ENCODE measurements at regions not wholly inside any gene's neighbourhood (a gene's known extent, or its start where the extent isn't known, plus 50 kb on each side); places are given as distances from the start of the nearest gene placed in this dataset.
"Not testable (repeated sequence)": the region's sequence is repeated elsewhere in the genome, so short reads cannot be mapped to it uniquely, and the experiment has no call there.

DNA sequence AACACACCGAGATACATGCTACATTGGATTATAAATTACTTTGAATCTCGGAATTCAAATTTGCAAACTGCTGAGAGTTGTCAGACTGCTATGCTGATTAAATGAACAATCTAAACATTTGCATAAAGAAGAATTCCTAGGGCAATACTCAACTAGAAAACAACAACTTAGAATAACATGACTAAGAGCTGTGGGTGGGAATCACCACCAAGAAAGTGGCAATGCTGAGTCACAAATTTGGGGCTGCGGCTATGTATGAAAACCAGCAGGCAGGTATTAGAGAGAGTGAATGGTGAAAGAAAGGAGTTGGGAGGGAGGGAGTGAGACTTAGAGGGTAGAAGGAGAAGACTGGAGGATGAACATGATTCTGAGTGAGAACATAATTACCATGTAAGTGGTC is 559.5 kb downstream of the PIK3C3 start:
- ATAC-seq, result no peak
- Histone ChIP-seq H3K9me3 (no peaks in the 10 kb centered on the region), H3K36me3 (ENCODE audit: insufficient read depth in 1 of 2, low read depth in 1 of 2) (no peaks in the 10 kb centered on the region), H3K27me3 (ENCODE audit: insufficient read depth in 3 of 3, low read length in 2 of 3) (no peaks in the 10 kb centered on the region), H3K27ac (no peak overlapping the region), H3K4me1 (no peaks in the 10 kb centered on the region), H3K4me3 (no peak overlapping the region)
- intact Hi-C loops (cut with DNase I), result no loop called here
- TF ChIP-seq, protein P1, sequence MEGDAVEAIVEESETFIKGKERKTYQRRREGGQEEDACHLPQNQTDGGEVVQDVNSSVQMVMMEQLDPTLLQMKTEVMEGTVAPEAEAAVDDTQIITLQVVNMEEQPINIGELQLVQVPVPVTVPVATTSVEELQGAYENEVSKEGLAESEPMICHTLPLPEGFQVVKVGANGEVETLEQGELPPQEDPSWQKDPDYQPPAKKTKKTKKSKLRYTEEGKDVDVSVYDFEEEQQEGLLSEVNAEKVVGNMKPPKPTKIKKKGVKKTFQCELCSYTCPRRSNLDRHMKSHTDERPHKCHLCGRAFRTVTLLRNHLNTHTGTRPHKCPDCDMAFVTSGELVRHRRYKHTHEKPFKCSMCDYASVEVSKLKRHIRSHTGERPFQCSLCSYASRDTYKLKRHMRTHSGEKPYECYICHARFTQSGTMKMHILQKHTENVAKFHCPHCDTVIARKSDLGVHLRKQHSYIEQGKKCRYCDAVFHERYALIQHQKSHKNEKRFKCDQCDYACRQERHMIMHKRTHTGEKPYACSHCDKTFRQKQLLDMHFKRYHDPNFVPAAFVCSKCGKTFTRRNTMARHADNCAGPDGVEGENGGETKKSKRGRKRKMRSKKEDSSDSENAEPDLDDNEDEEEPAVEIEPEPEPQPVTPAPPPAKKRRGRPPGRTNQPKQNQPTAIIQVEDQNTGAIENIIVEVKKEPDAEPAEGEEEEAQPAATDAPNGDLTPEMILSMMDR (IDR thresholded peaks at IDR 0.05), result no peak
- DNase-seq, result no peak
- 64 to 94% (median 72%) methylated on average over 3 of the region's 3 CpGs for WGBS, 3 donors

DNA sequence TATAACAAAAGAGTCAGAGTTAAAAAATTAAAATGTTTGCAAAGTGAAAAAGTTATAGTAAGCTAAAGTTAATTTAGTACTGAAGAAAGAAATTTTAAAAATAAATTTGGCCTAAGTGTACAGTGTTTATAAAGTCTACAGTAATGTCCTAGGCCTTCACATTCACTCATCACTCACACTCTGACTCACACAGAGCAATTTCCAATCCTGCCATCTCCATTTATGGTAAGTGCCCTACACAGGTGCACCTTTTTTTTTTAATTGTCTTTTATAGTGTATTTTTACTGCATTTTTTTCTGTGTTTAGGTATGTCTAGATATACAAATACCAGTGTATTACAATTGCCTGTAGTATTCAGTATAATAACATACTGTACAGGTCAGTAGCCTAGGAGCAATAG is 562.9 kb downstream of the PIK3C3 start:
- DNase-seq (no peak), ATAC-seq (no peak)
- H3K9me3 ChIP-seq, result no peaks in the 10 kb centered on the region
- no peaks in the 10 kb centered on the region for H3K36me3 ChIP-seq (ENCODE audit: insufficient read depth in 1 of 2, low read depth in 1 of 2)
- H3K4me3 ChIP-seq, result no peak overlapping the region
- no peaks in the 10 kb centered on the region for H3K4me1 ChIP-seq
- TF ChIP-seq, protein P1 (IDR thresholded peaks at IDR 0.05), result no peak
- H3K27me3 ChIP-seq (ENCODE audit: insufficient read depth in 3 of 3, low read length in 2 of 3), result no peaks in the 10 kb centered on the region
- intact Hi-C loops (cut with DNase I), result no loop called here
- H3K27ac ChIP-seq, result no peak overlapping the region

DNA sequence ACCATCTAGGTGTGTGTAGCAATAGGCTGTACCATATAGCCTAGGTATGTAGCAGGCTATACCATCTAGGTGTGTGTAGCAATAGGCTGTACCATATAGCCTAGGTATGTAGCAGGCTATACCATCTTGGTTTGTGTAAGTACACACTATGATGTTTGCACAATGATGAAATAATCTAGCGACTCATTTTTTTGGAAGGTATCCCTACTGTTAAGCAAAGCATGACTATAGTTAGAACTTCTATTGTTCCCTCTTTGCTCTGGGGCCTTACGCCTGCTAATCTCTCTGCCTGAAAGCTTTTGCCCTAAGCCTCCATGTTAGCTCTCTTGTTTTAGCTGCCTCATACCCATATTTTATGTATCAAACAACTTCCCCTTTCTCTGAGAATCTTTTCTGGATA is 563.3 kb downstream of the PIK3C3 start:
- H3K27ac ChIP-seq; ATAC-seq; H3K9me3 ChIP-seq; H3K4me1 ChIP-seq; DNase-seq; H3K4me3 ChIP-seq; intact Hi-C loops (cut with DNase I); H3K36me3 ChIP-seq (ENCODE audit: insufficient read depth in 1 of 2, low read depth in 1 of 2); H3K27me3 ChIP-seq (ENCODE audit: insufficient read depth in 3 of 3, low read length in 2 of 3): not testable (repeated sequence)
- WGBS, 3 donors, result 50 to 76% (median 71%) methylated on average over 2 of the region's 2 CpGs

DNA sequence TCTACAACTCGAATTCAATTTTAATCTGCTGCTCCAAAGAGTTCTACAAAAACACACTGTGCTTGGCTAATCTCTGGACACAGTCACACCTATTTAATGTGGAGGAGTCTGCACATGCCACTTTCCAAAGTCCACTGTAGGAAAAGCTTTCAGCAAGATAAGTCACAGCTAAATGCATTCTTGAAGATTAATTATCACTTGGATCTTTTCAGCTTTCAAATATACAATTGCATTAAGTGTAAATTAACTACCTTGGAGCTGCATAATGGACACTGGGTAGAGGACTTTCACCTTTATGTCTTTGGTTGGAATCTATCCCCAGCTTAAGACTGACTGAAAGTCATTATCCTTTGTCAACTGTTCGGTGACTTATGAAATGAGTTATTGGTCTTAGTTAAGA is 565.1 kb downstream of the PIK3C3 start:
- Histone ChIP-seq H3K27me3 (ENCODE audit: insufficient read depth in 3 of 3, low read length in 2 of 3) (no peaks in the 10 kb centered on the region), H3K4me3 (no peak overlapping the region), H3K9me3 (no peaks in the 10 kb centered on the region), H3K27ac (no peak overlapping the region), H3K4me1 (no peaks in the 10 kb centered on the region), H3K36me3 (ENCODE audit: insufficient read depth in 1 of 2, low read depth in 1 of 2) (no peaks in the 10 kb centered on the region)
- DNase-seq (no peak), ATAC-seq (no peak)
- TF ChIP-seq, protein P1 (IDR thresholded peaks at IDR 0.05), result no peak
- intact Hi-C loops (cut with DNase I), result no loop called here
- 30 to 36% (median 34%) methylated on average over 2 of the region's 2 CpGs for WGBS, 3 donors

DNA sequence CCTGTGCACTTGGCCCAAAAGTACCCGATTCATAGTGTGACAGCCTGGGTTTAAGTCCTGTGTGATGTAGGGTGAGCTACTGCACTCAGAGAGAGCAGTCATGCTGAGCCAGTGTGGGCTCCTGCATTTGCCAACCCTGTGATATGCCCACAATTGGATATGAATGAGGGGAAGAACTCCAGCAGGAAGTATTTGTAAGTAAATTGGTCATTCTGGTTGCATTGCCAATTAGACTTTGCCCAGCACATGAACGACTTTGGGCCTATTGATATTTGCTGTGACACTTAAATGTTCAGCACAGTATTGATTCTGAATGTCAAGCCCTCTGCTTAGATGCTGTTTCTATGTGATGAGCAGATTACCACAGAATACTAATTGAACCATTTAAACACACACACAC is 570.9 kb downstream of the PIK3C3 start:
- DNase-seq (no peak), ATAC-seq (no peak)
- TF ChIP-seq, protein P1 (IDR thresholded peaks at IDR 0.05), result no peak
- WGBS, 3 donors, result 28 to 37% (median 32%) methylated on average over 2 of the region's 2 CpGs
- intact Hi-C loops (cut with DNase I), result no loop called here
- H3K9me3 ChIP-seq, result no peaks in the 10 kb centered on the region
- H3K4me1 ChIP-seq, result no peaks in the 10 kb centered on the region
- H3K4me3 ChIP-seq, result no peak overlapping the region
- H3K36me3 ChIP-seq (ENCODE audit: insufficient read depth in 1 of 2, low read depth in 1 of 2), result no peaks in the 10 kb centered on the region
- no peaks in the 10 kb centered on the region for H3K27me3 ChIP-seq (ENCODE audit: insufficient read depth in 3 of 3, low read length in 2 of 3)
- no peak overlapping the region for H3K27ac ChIP-seq

Data from psoas muscle (tissue), 7 donors.